ENCODE measurements at regions not wholly inside any gene's neighbourhood (a gene's known extent, or its start where the extent isn't known, plus 50 kb on each side); places are given as distances from the start of the nearest gene placed in this dataset.
"Not testable (repeated sequence)": the region's sequence is repeated elsewhere in the genome, so short reads cannot be mapped to it uniquely, and the experiment has no call there.

- H3K4me1 ChIP-seq (replicated peaks in 1 of 4; ENCODE audit: control insufficient read depth in 3 of 4, insufficient read depth in 4 of 4, low read length in 3 of 4); H2BK120ac ChIP-seq (replicated peaks; ENCODE audit: low read depth, low read length); DNase-seq (ENCODE audit: low read depth in 1 of 2, low spot score in 2 of 2); H3K79me1 ChIP-seq (ENCODE audit: low read depth, low read length); CTCF ChIA-PET (ENCODE audit: partially characterized antibody); H4K8ac ChIP-seq (ENCODE audit: extremely low read depth, insufficient read depth, low read length); H2AK5ac ChIP-seq (ENCODE audit: low read depth, low read length); H3K36me3 ChIP-seq (ENCODE audit: control insufficient read depth in 2 of 4, insufficient read depth in 4 of 4, low read length in 3 of 4); H2BK20ac ChIP-seq (ENCODE audit: low read length); H2BK12ac ChIP-seq (ENCODE audit: low read depth, low read length); H4K91ac ChIP-seq (replicated peaks; ENCODE audit: insufficient read length, low read length); H3K9me3 ChIP-seq (ENCODE audit: insufficient read depth in 2 of 2, low read depth in 1 of 2, low read length in 1 of 2); H2BK15ac ChIP-seq (ENCODE audit: low read length); H3K9ac ChIP-seq (replicated peaks in 1 of 4; ENCODE audit: extremely low read depth in 1 of 4, low read depth in 3 of 4, low read length in 3 of 4); H3K23me2 ChIP-seq (ENCODE audit: low read depth, low read length); H3K4ac ChIP-seq (replicated peaks; ENCODE audit: insufficient read length, low read depth, low read length); H2BK5ac ChIP-seq (ENCODE audit: low read depth, low read length); FAIRE-seq; H3K23ac ChIP-seq (ENCODE audit: insufficient read length); H3K18ac ChIP-seq (ENCODE audit: extremely low read depth, low read length); H3K27ac ChIP-seq (ENCODE audit: low read depth, low read length); H3K27me3 ChIP-seq (replicated peaks in 1 of 4; ENCODE audit: control insufficient read depth in 3 of 4, extremely low read depth in 1 of 4, insufficient read depth in 3 of 4, low read length in 3 of 4); H3K4me2 ChIP-seq (ENCODE audit: insufficient read depth in 1 of 2, low read depth in 2 of 2, low read length in 2 of 2); H3K79me2 ChIP-seq (ENCODE audit: control insufficient read depth in 1 of 2, insufficient read depth in 2 of 2, low read length in 2 of 2); H4K5ac ChIP-seq (ENCODE audit: insufficient read length, low read depth, low read length); H3K14ac ChIP-seq (ENCODE audit: insufficient read length); H4K20me1 ChIP-seq (replicated peaks in 1 of 2; ENCODE audit: control insufficient read depth in 1 of 2, insufficient read depth in 2 of 2, low read length in 2 of 2); H3K56ac ChIP-seq (replicated peaks; ENCODE audit: insufficient read length, low read depth, low read length); H3K4me3 ChIP-seq (ENCODE audit: extremely low read depth in 1 of 4, insufficient read depth in 2 of 4, low read depth in 3 of 4, low read length in 4 of 4): not testable (repeated sequence)
- 0 out of 2 replicates have a peak overlapping the region, but pooled peaks have one; percentile 22 for H2AFZ ChIP-seq (ENCODE audit: low read length)
- POLR2A ChIA-PET (ENCODE audit: partially characterized antibody) = interaction anchor here (0.6 kb wide), 1 partner anchor 53 kb away, joined by 3 read pairs; no protein-coding TSS in a partner anchor
- 77% methylated on average over 7 of the region's 7 CpGs; no CpG with 5 or more reads in 1 of the 2 experiments for WGBS, 2 experiments (ENCODE audit: extremely low coverage in 1 of 2, insufficient coverage in 1 of 2, insufficient read length in 1 of 2, insufficient replicate concordance in 2 of 2, low coverage in 1 of 2, low lambda C conversion rate in 2 of 2, missing lambda C conversion rate in 1 of 2)
These were observed 252.9 kb upstream of the ACTBL2 start for GRCh38 chr5:57735279-57736153.

All from H1 (cell line).